HG03135 (cell line): ENCODE measurements at regions not wholly inside any gene's neighbourhood (a gene's known extent, or its start where the extent isn't known, plus 50 kb on each side); places are given as distances from the start of the nearest gene placed in this dataset.
"Not testable (repeated sequence)": the region's sequence is repeated elsewhere in the genome, so short reads cannot be mapped to it uniquely, and the experiment has no call there.

ENCODE experiments used
- ATAC-seq: cut with Tn5 transposase; IDR thresholded peaks from one replicate; pipeline ENCODE4 v1.9.1; 2021; ENCODE audit warnings: mild to moderate bottlenecking, moderate library complexity; ENCODE audit not compliant: unreplicated experiment

- ATAC-seq = no peak
These were observed 499.7 kb upstream of the SEMA3D start for GRCh38 chr7:85686401-85687181.

DNA sequence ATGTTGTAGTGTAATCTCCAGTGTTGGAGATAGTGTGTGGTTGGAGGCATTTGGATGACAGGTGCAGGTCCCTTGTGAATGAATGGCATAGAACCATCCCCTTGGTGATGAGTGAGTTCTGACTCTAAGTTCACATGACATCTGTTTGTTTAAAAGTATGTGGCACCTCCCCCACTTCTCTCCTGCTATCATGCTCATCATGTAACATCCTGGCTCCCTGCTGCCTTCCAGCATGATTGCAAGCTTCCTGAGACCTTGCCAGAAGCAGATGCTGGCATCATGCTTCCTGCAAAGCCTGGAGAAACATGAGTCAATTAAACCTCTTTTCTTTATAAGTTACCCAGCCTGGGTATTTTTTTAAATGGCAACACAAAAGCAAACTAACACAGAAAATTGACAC, 499.0 kb upstream of the SEMA3D start:
- ATAC-seq = no peak

DNA sequence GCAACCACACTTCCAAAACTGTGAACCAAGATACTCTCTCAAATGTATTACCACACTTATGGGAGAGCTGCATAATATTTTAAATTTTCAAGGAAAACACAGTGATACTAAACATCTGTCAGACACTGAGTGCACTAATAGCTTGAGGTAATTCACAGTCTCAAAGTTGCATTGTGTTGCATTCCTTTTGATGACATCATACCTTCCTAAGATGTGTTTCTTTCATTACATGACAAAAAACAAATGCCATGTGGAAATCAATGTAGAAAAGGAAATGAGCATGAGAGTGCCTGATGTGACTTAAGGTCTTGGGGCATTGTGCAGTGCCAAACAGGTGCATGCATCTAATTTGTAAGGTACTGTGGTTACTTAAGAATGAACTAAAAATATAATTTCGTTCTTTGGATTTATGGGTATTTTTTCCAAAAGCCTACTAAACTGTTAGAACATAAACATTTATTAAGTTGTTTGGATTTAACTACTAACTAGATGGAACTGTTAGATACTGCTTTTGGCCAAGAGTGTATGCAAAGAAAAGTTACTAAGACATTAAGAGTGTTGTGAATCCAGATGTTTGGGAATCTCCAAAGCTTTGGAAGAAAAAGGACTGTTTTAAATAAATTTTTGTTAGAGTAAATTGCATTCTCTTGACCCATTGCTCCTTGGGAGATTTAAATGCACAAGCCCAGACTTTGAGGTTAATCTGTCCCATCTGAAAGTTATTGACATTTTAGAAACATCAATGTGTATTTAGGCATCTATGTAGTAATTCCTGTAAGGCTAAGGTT, 496.2 kb upstream of the SEMA3D start:
- no peak for ATAC-seq

DNA sequence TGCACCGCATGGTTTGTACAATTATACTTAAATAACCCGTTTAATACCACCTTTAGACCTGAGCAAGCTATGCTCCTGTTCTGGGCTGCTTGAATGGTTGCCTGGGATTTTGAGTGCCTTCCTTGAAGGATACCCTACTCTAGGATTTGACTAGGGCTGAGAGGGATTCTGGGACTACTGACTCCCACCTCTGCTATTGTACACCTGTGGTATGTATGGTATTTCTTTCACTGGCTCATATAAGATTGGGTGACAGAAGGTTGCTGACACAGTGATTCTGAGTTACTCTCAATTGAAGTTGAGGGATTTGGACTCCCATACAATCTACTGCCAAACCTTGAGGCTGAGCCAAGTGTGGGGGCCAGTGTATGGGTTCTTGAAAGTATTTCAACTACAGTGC, 494.4 kb upstream of the SEMA3D start:
- ATAC-seq = no peak

DNA sequence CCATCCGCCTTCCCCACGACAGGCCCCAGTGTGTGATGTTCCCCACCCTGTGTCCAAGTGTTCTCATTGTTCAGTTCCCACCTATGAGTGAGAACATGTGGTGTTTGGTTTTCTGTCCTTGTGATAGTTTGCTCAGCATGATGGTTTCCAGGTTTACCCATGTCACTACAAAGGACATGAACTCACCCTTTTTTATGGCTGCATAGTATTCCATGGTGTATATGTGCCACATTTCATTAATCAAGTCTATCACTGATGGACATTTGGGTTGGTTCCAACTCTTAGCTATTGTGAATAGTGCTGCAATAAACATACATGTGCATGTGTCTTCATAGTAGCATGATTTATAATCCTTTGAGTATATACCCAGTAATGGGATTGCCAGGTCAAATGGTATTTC, 488.2 kb upstream of the SEMA3D start:
- ATAC-seq = not testable (repeated sequence)

DNA sequence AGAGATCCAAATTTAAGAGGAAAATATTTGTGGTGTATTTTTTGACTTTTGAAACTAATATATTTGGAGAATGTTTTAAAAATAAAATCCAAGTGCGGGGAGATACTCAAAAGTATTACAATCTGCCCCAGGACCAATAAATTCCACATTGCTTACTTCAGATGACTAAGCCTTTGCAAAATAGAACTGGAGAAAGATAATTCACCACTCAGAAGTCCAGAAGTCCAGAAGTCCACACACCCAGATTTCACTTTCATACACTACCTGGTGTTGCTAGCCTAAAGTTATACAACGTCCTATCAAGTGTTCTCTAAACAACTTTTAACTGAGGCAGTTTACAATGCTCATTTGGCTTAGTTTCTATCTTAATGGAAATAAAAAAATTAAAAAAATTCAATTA, 487.0 kb upstream of the SEMA3D start:
- no peak for ATAC-seq

GRCh38 chr7:85669225-85669624, 482.4 kb upstream of the SEMA3D start:
- ATAC-seq = no peak

DNA sequence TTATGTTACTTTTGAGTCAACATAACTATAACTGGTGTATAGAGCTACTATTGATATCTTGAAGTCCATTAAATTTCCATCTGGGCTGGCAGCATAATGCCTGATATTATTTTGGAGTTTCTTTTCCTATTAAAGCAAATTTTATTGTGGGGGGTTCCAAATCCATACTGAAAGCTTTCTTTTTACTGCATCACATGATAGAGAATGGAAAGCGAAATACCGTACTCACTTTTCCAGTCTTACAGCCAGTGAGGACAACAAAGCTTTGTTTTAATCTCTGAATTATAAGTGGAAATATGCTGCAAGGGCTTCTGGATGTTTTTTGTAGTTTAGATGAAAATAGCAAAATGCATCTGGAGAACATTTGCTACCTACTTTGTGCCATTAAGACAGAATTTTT, 477.5 kb upstream of the SEMA3D start:
- no peak for ATAC-seq

GRCh38 chr7:85659364-85659763, 472.5 kb upstream of the SEMA3D start:
- no peak for ATAC-seq

DNA sequence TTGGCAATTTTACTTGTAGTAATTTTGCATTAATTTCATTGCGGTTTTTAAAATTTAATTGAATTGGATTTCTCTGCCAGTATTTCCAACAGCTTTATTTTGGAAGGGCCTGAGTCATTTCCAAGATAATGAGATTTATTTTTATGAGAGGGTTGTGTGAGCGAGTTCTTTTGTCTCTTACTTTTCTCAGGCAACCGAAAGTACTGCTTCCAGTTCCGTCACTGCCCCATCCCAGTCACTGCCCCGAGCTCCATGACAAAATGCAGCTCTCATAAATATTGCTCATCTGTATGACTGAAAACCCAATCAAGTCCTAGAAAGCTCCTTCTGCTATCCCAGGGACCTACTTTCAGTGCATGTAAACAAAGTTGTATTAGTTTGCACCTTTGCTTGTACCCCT, 468.4 kb upstream of the SEMA3D start:
- ATAC-seq = no peak

DNA sequence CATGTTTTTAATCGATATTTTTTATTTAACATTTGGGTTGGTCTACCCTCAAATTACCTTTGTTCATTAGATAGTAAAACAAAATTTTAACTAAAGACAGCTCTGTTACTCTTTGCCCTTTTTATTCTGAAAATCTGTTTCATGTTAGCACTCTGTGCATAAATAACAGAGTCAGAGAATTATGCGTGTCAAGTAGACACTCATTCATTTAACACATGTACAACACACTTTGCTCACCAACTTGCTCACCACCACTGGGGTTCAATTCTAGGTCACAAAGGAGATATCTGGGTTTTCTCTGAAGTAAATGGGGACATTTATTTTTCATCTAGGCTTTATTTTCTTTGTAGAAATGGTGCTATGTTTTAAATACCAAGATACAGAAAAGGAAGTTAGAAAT, 457.4 kb upstream of the SEMA3D start:
- ATAC-seq = no peak

DNA sequence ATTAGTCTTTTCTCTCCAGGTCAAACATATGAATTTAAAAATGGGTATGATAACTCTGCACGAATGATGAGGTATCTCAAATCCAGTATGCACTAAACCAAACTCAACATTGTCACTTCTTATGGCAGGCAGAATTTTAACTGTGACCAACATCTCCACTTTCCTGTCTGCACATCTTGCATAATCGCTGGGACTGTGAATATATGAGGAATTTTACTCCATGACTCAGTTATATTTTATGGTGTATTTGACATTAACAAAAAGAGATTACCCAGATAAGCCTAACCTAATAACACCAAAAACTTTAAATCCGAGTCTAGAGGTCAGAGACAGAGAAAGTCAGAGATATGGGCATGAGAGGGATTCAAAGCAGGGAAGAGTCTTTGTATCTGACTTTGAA, 454.5 kb upstream of the SEMA3D start:
- ATAC-seq = no peak

DNA sequence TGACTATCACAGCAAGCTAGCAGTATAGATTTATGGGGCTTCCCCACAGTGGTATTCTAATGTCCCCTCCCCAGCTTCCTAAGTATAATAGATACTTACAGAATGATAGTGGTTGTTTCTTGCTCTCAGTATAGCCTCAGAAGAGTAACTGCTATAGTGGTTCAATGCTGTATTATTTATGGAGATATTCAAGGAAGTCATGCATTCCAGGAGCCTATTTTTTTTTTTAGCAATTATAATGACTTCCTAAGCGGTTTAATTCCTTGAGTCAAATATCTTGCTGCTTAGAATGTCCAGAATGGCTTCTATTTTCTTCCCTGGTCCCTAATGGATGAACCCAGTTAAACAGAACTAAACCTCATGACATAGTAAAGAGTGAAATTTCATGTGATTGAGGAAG, 451.5 kb upstream of the SEMA3D start:
- no peak for ATAC-seq

DNA sequence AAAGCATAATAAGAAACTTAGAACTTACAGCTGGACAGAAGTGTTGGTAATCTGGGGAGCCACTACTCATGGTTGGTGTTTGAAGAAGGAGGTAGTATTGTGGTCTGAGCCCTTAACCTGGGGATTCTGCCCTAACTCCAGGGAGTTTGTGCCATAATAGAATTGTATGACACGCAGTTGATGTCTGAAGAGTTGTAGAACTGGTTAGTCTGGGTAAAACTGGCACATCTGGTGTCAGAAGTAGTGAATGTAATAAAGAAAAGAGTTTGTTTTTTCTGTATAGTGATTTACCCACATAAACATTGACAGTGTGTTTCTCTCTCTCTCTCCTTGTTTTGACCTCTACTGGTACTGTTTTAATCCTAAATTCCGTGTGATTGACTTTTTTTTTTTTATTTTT, 448.1 kb upstream of the SEMA3D start:
- ATAC-seq = no peak

- ATAC-seq = no peak
These were observed 444.2 kb upstream of the SEMA3D start for GRCh38 chr7:85630904-85631600.

DNA sequence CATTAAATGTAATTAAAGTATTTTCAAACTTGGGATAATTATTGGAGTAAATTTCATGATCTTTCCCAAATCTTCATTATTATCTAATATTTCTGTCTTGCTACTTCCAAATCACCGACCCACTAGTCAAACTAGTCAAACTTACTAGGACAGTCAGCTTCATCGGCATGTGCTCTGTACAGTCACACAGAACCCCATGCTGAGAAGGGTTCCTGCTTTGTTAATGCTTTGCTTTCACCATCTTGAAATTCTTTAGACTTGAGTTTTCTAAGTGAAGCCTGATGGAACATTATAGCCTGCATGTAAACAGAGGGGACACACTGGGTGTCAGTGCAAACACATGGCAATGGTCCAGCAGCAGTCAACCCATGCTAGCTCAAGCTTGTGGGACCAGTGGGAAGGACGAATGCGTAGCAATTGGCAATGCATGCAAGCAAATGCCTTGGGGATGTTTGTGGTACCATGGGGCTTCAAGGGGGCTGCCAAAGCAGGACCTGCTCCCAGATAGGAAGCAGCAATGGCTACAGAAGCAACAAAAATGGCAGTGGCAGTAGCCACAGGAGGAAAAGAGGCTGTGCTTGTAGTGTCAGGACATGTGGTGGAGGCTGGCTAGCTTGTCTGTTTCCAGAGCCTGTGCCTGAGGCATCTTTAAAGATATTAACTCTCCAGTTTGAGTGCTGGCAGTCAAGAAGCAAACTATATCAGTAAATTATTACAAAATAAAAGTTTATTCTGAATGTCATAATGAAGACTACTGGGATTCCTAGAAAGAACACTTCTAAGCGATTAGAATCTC, 441.1 kb upstream of the SEMA3D start:
- no peak for ATAC-seq

GRCh38 chr7:85622059-85622458, 435.2 kb upstream of the SEMA3D start:
- ATAC-seq = no peak

DNA sequence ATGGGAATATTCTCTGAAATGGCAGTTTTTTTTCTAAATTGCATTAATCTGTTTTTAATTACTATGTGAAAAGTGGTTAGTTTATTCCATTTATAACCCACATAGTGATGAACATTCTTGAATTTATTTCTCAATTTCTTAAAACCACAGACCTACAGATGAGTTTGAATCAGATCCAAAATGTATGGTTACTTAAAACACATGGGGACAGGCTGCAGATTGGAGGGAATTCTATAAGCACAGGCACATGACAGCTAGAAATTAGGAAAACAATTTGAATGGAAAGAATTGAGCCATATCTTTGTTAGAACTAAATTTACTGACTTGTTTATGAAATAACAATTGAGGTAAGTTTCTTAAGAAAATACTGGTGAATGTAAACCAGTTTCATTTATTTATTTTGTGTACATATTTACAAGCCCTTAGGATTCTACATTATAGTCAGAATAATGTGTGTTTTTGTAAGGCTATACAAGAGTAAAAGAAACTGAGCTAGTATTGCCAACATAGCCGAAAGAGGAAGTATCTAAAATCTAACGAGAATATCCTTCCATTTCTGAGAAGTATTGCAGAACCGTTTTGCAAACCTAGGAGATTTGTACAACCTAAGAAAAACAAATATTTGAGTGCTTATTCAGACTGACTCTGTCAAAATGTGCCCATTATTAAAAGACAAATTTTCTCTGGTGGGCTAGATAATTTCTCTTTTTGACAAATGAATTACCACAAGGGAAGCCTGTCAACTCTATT, 434.3 kb upstream of the SEMA3D start:
- ATAC-seq = no peak

DNA sequence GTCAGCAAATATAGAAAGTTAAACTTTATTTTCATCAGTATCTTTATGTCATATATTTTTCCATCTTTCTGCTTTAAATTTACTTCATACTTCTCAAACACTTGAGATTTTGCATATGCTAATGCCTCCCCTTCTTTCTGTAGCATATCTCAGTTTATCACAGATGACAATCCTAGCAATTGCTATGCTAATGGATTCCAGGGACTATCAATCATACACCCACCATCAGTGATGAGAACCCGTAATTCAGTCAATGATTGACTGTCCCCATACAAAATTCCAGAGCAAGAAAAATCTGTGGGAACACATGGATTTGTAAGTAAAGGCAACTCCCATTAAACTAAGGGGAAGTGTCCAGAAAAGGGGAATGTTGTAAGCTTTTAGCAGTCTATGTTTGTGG, 432.4 kb upstream of the SEMA3D start:
- ATAC-seq = no peak

- no peak for ATAC-seq
These were observed 427.8 kb upstream of the SEMA3D start for GRCh38 chr7:85614684-85615083.
